BLaER1 treated with 17β-estradiol and CSF1 and Interleukin-3, amounts not matched to agents 10 nM and 100 nM (cell line): ENCODE measurements at regions not wholly inside any gene's neighbourhood (a gene's known extent, or its start where the extent isn't known, plus 50 kb on each side); places are given as distances from the start of the nearest gene placed in this dataset.
A peak's percentile ranks its signal among the peaks of the same experiment; 100 is the strongest.
"Not testable (repeated sequence)": the region's sequence is repeated elsewhere in the genome, so short reads cannot be mapped to it uniquely, and the experiment has no call there.

Experiments used
- H3K27ac ChIP-seq, 11 experiments: shearing (Covaris generic); formaldehyde crosslinking; 2 replicates each; pipeline ENCODE4 v1.8.1; 2022
- H3K27me3 ChIP-seq, 11 experiments: shearing (Covaris generic); formaldehyde crosslinking; 2 replicates each; pipeline ENCODE4 v1.8.1; 2022
- H3K36me3 ChIP-seq, 11 experiments: shearing (Covaris generic); formaldehyde crosslinking; 2 replicates each; pipeline ENCODE4 v1.8.1; 2022
- H3K4me1 ChIP-seq, 10 experiments: shearing (Covaris generic); formaldehyde crosslinking; 2 replicates each; pipeline ENCODE4 v1.8.1; 2022
- H3K4me2 ChIP-seq, 11 experiments: shearing (Covaris generic); formaldehyde crosslinking; 2 replicates each; pipeline ENCODE4 v1.8.1; 2022
- H3K4me3 ChIP-seq, 10 experiments: shearing (Covaris generic); formaldehyde crosslinking; 2 replicates each; pipeline ENCODE4 v1.8.1; 2022
- H3K9ac ChIP-seq, 11 experiments: shearing (Covaris generic); formaldehyde crosslinking; 2 replicates each; pipeline ENCODE4 v1.8.1; 2022
- H3K9me3 ChIP-seq, 11 experiments: shearing (Covaris generic); formaldehyde crosslinking; replicated peaks in 1 of 11; 2 replicates each; pipeline ENCODE4 v1.8.1; 2022
- H4K20me1 ChIP-seq, 11 experiments: shearing (Covaris generic); formaldehyde crosslinking; 2 replicates each; pipeline ENCODE4 v1.8.1; 2022
- Cebpa-rat ChIP-seq, 11 experiments: shearing (Covaris generic); IDR thresholded peaks; 2 replicates each; pipeline ENCODE4 v1.8.1; 2022

- no peak for TF ChIP-seq Cebpa-rat (IDR thresholded peaks at IDR 0.05)
- peak overlapping the region in 2 of 11 experiments; percentile 18 to 54; a peak in 2 of 22 replicates for H3K27ac ChIP-seq
- no peaks in the 10 kb centered on the region for H3K36me3 ChIP-seq
- H3K9ac ChIP-seq, result no peak overlapping the region
- peak overlapping the region in 5 of 11 experiments; percentile 24 to 62 (median 54); a peak in 9 of 22 replicates for H3K4me2 ChIP-seq
- H3K4me3 ChIP-seq, result no peak overlapping the region
- H4K20me1 ChIP-seq, result no peaks in the 10 kb centered on the region
- no peaks in the 10 kb centered on the region for H3K9me3 ChIP-seq
- H3K4me1 ChIP-seq, result peaks cover 0 to 41% (median 2%) of the 10 kb centered on the region in 10 experiments; a peak in 9 of 20 replicates
- no peaks in the 10 kb centered on the region for H3K27me3 ChIP-seq
These were observed 114.1 kb downstream of the GLUD2 start for GRCh38 chrX:121161501-121161933.

- no peak for TF ChIP-seq Cebpa-rat (IDR thresholded peaks at IDR 0.05)
- Histone ChIP-seq H3K9me3 (no peaks in the 10 kb centered on the region), H3K27ac (no peak overlapping the region), H3K4me2 (no peak overlapping the region), H3K27me3 (no peaks in the 10 kb centered on the region), H4K20me1 (no peaks in the 10 kb centered on the region), H3K9ac (no peak overlapping the region), H3K36me3 (no peaks in the 10 kb centered on the region), H3K4me1 (peaks cover 0 to 25% (median 2%) of the 10 kb centered on the region in 10 experiments; a peak in 9 of 20 replicates), H3K4me3 (no peak overlapping the region)
These were observed 116.0 kb downstream of the GLUD2 start for GRCh38 chrX:121163443-121163842.

- Histone ChIP-seq H3K9ac (no peak overlapping the region), H3K4me2 (no peak overlapping the region), H4K20me1 (no peaks in the 10 kb centered on the region), H3K27ac (no peak overlapping the region), H3K4me1 (peaks cover 0 to 15% (median 2%) of the 10 kb centered on the region in 10 experiments; a peak in 9 of 20 replicates), H3K36me3 (no peaks in the 10 kb centered on the region), H3K4me3 (no peak overlapping the region), H3K9me3 (no peaks in the 10 kb centered on the region), H3K27me3 (no peaks in the 10 kb centered on the region)
- TF ChIP-seq Cebpa-rat (IDR thresholded peaks at IDR 0.05), result no peak
These were observed 118.5 kb downstream of the GLUD2 start for GRCh38 chrX:121165930-121166359.

- no peak overlapping the region for H3K27ac ChIP-seq
- H3K36me3 ChIP-seq, result no peaks in the 10 kb centered on the region
- no peak overlapping the region for H3K4me3 ChIP-seq
- no peak overlapping the region for H3K4me2 ChIP-seq
- no peaks in the 10 kb centered on the region for H3K9me3 ChIP-seq
- H3K4me1 ChIP-seq, result no peaks in the 10 kb centered on the region; a peak in 1 of 20 replicates
- H3K27me3 ChIP-seq, result no peaks in the 10 kb centered on the region
- no peak for TF ChIP-seq Cebpa-rat (IDR thresholded peaks at IDR 0.05)
- no peak overlapping the region for H3K9ac ChIP-seq
- H4K20me1 ChIP-seq, result no peaks in the 10 kb centered on the region
These were observed 122.0 kb downstream of the GLUD2 start for GRCh38 chrX:121169099-121170035.

GRCh38 chrX:121172703-121173102, 125.3 kb downstream of the GLUD2 start:
- H3K9me3 ChIP-seq, result peaks cover 0 to 16% (median 6%) of the 10 kb centered on the region in 11 experiments; a peak in 5 of 22 replicates
- H3K27me3 ChIP-seq, result no peaks in the 10 kb centered on the region
- no peaks in the 10 kb centered on the region for H3K4me1 ChIP-seq
- H3K27ac ChIP-seq, result no peak overlapping the region
- TF ChIP-seq Cebpa-rat (IDR thresholded peaks at IDR 0.05), result no peak
- H3K4me3 ChIP-seq, result no peak overlapping the region
- H3K9ac ChIP-seq, result no peak overlapping the region
- H3K36me3 ChIP-seq, result no peaks in the 10 kb centered on the region
- no peaks in the 10 kb centered on the region for H4K20me1 ChIP-seq
- H3K4me2 ChIP-seq, result no peak overlapping the region

- Histone ChIP-seq H4K20me1 (no peaks in the 10 kb centered on the region), H3K4me3 (no peak overlapping the region), H3K9ac (no peak overlapping the region), H3K4me1 (no peaks in the 10 kb centered on the region), H3K27ac (no peak overlapping the region), H3K9me3 (peaks cover 0 to 36% (median 11%) of the 10 kb centered on the region in 11 experiments; a peak in 11 of 22 replicates), H3K36me3 (no peaks in the 10 kb centered on the region), H3K4me2 (no peak overlapping the region), H3K27me3 (no peaks in the 10 kb centered on the region)
- no peak for TF ChIP-seq Cebpa-rat (IDR thresholded peaks at IDR 0.05)
These were observed 132.6 kb downstream of the GLUD2 start for GRCh38 chrX:121179972-121180371.

GRCh38 chrX:121191779-121192178, 144.4 kb downstream of the GLUD2 start:
- no peak overlapping the region for H3K9ac ChIP-seq
- no peaks in the 10 kb centered on the region for H3K36me3 ChIP-seq
- no peak overlapping the region for H3K27ac ChIP-seq
- H3K4me3 ChIP-seq, result no peak overlapping the region
- no peaks in the 10 kb centered on the region for H4K20me1 ChIP-seq
- no peaks in the 10 kb centered on the region for H3K27me3 ChIP-seq
- H3K4me1 ChIP-seq, result no peaks in the 10 kb centered on the region
- no peaks in the 10 kb centered on the region for H3K9me3 ChIP-seq
- H3K4me2 ChIP-seq, result no peak overlapping the region
- TF ChIP-seq Cebpa-rat (IDR thresholded peaks at IDR 0.05), result no peak

GRCh38 chrX:121195719-121196118, 148.3 kb downstream of the GLUD2 start:
- Histone ChIP-seq H3K4me3 (no peak overlapping the region), H3K9ac (no peak overlapping the region), H3K36me3 (no peaks in the 10 kb centered on the region), H3K27ac (no peak overlapping the region), H3K4me1 (no peaks in the 10 kb centered on the region), H3K9me3 (0 out of 22 replicates have a peak, but pooled peaks cover 0 to 8% (median 0%) of the 10 kb centered on the region in 11 experiments), H3K27me3 (no peaks in the 10 kb centered on the region), H3K4me2 (no peak overlapping the region), H4K20me1 (no peaks in the 10 kb centered on the region)
- TF ChIP-seq Cebpa-rat (IDR thresholded peaks at IDR 0.05), result no peak

GRCh38 chrX:121196872-121197444, 149.5 kb downstream of the GLUD2 start:
- not testable (repeated sequence) for H3K27ac ChIP-seq, H3K4me3 ChIP-seq

More at GRCh38 chrX:121196872-121197444, 149.5 kb downstream of the GLUD2 start:
- not testable (repeated sequence) for H3K36me3 ChIP-seq, H3K4me2 ChIP-seq, H3K4me1 ChIP-seq, H4K20me1 ChIP-seq, H3K27me3 ChIP-seq, H3K9ac ChIP-seq, H3K9me3 ChIP-seq
